Uterus (tissue), 2 donors: ENCODE measurements at regions not wholly inside any gene's neighbourhood (a gene's known extent, or its start where the extent isn't known, plus 50 kb on each side); places are given as distances from the start of the nearest gene placed in this dataset.

Experiments
- CTCF ChIP-seq, 4 experiments: fragments of 200-600 bp in 2 of 4; fragments of 450-650 bp in 2 of 4; sonication (generic) in 2 of 4; IDR thresholded peaks; one replicate each; pipeline ENCODE4 v1.5.1; 2016 to 2019; ENCODE audit warnings: antibody characterized with exemption in 4 of 4, mild to moderate bottlenecking in 2 of 4, moderate library complexity in 1 of 4
- POLR2A ChIP-seq, 2 donors: fragments of 450-650 bp; IDR thresholded peaks; one replicate each; pipeline ENCODE4 v1.6.1; 2016; ENCODE audit warnings: antibody characterized with exemption in 2 of 2, mild to moderate bottlenecking in 1 of 2, moderate library complexity in 1 of 2

GRCh38 chr1:48089356-48089891, 92.2 kb upstream of the TRABD2B start:
- no peak for TF ChIP-seq CTCF (IDR thresholded peaks at IDR 0.05)
- TF ChIP-seq POLR2A (IDR thresholded peaks at IDR 0.05) = no peak
